Mesothelial cell of epicardium (in vitro differentiated cells): ENCODE measurements at regions not wholly inside any gene's neighbourhood (a gene's known extent, or its start where the extent isn't known, plus 50 kb on each side); places are given as distances from the start of the nearest gene placed in this dataset.

Experiments used
- DNase-seq, 2 experiments: peaks; one replicate each; pipeline ENCODE4 v3.0.0; 2021; ENCODE audit warnings: low spot score in 2 of 2; ENCODE audit not compliant: unreplicated experiment in 2 of 2
- H3K27ac Mint-ChIP-seq: 2 replicates; pipeline ENCODE4 v1.8.0; 2021; ENCODE audit warnings: mixed read lengths
- H3K27me3 Mint-ChIP-seq: 2 replicates; pipeline ENCODE4 v1.8.0; 2021; ENCODE audit warnings: low read depth, mixed read lengths
- H3K36me3 Mint-ChIP-seq: 2 replicates; pipeline ENCODE4 v1.8.0; 2021; ENCODE audit warnings: mixed read lengths
- H3K4me1 Mint-ChIP-seq: 2 replicates; pipeline ENCODE4 v1.8.0; 2021; ENCODE audit warnings: mixed read lengths
- H3K4me3 Mint-ChIP-seq: 2 replicates; pipeline ENCODE4 v1.8.0; 2021; ENCODE audit warnings: mild to moderate bottlenecking, moderate library complexity, mixed read lengths
- H3K9me3 Mint-ChIP-seq: 2 replicates; pipeline ENCODE4 v1.8.0; 2021; ENCODE audit warnings: mixed read lengths
- TF ChIP-seq, protein P1 (sequence below): fragments of 200-600 bp; sonication (generic); IDR thresholded peaks from one replicate; pipeline ENCODE4 v1.5.0; 2021; ENCODE audit warnings: antibody characterized with exemption; ENCODE audit not compliant: unreplicated experiment

DNA sequence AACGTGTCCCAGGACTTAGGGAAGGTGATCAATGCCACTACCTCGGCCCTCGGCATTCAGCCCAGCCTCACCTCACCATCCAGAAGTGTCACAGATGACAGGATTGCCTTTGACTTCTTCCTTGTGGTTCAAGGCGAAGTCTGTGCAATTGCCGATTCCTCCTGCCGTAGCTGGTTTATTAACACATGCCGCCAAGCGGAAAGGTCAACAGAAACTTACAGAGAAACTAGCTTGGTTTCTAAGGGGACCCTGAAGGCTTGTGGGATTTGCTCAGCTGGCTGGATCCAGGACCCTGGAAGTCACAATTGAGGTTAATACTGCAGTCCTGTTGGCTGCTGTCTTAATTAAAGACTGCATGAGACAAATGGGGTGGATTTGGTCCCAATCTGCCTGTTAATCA is 65.6 kb downstream of the SHANK2 start:
- no peak for DNase-seq
- TF ChIP-seq, protein P1, sequence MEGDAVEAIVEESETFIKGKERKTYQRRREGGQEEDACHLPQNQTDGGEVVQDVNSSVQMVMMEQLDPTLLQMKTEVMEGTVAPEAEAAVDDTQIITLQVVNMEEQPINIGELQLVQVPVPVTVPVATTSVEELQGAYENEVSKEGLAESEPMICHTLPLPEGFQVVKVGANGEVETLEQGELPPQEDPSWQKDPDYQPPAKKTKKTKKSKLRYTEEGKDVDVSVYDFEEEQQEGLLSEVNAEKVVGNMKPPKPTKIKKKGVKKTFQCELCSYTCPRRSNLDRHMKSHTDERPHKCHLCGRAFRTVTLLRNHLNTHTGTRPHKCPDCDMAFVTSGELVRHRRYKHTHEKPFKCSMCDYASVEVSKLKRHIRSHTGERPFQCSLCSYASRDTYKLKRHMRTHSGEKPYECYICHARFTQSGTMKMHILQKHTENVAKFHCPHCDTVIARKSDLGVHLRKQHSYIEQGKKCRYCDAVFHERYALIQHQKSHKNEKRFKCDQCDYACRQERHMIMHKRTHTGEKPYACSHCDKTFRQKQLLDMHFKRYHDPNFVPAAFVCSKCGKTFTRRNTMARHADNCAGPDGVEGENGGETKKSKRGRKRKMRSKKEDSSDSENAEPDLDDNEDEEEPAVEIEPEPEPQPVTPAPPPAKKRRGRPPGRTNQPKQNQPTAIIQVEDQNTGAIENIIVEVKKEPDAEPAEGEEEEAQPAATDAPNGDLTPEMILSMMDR = no peak
- H3K4me3 Mint-ChIP-seq = no peak overlapping the region
- H3K9me3 Mint-ChIP-seq = no peaks in the 10 kb centered on the region
- H3K27ac Mint-ChIP-seq = no peak overlapping the region
- no peaks in the 10 kb centered on the region for H3K36me3 Mint-ChIP-seq
- no peaks in the 10 kb centered on the region for H3K27me3 Mint-ChIP-seq
- no peaks in the 10 kb centered on the region for H3K4me1 Mint-ChIP-seq

DNA sequence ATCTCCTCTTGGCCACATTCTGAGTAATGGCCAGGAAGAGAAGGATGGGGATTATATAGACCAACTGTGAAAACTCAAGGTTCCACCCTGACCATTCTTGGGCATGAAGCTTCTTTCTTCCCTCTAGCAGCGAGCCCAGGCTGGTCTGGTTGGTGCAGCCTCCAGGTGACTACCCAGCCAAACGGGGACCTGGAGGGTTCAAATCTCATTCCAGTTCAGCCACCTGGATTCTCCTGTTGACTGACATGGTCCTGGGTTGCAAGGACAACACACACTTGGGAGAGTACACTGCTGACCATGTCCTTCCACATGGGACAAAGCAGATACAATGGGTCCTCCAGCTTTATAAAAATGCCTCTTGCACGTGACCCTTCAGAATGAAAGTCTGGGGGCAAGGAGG is 67.0 kb downstream of the SHANK2 start:
- peaks cover 2% of the 10 kb centered on the region for H3K27me3 Mint-ChIP-seq
- H3K36me3 Mint-ChIP-seq = no peaks in the 10 kb centered on the region
- DNase-seq = no peak
- H3K9me3 Mint-ChIP-seq = no peaks in the 10 kb centered on the region
- H3K27ac Mint-ChIP-seq = no peak overlapping the region
- TF ChIP-seq, protein P1 = no peak
- H3K4me1 Mint-ChIP-seq = no peaks in the 10 kb centered on the region
- H3K4me3 Mint-ChIP-seq = no peak overlapping the region

DNA sequence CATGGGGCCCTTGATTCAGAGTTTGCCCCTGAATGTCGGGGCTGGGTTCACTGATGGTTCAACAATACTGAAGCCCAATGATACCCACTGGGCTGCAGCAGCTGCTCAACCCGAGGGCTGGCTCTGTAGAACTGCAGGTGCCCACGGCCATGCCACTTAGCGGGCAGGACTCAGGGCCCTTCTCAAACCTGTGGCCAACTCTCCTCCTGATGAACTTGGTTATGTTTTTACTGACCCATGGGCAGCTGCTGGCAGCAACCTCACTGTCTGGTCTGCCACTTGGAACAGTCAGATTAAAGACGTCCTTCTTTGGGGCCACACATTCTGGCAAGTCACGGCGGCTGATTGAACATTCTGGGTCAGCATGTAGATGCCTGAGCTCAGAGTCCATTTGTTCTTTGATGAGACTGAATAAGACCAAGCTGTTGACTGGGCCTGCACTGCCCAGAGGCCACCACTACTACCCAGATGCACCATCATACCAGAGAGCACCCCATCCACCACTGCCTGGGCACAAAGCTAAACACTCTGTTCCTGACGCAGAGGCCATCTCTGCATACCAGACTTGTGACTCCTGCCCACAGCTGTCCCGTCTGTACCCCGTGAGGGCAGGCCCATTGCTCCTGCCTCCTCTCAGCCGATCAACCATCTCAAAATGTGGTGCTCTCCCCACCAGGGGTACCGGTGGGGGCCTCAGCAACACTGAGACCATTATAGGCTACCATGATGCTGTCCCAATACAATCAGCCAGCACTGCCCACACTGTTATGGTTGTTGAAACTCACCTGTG is 67.8 kb downstream of the SHANK2 start:
- Mint-ChIP-seq H3K4me1 (no peaks in the 10 kb centered on the region), H3K9me3 (no peaks in the 10 kb centered on the region), H3K27me3 (peaks cover 2% of the 10 kb centered on the region), H3K4me3 (no peak overlapping the region), H3K36me3 (no peaks in the 10 kb centered on the region), H3K27ac (no peak overlapping the region)
- TF ChIP-seq, protein P1 = no peak
- no peak for DNase-seq

DNA sequence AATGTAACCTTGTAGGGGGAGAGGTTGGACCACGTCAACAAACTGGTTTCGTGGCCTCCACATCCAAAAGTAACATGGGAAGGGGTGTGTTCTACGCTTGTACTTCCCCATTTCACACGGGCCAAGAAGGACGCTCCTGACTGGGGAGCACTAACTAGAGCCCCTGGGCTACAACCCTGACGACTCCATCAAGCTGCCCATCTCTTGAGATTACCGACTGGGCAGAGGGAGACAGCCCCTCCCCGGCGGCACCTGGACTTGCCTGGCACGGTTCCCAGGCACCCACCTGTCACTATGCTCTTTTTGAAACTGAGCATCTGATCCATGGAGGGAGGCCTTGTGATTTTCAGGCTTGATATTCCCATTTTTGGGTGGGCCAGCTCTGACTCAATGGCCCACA is 68.5 kb downstream of the SHANK2 start:
- Mint-ChIP-seq H3K27me3 (peaks cover 8% of the 10 kb centered on the region), H3K36me3 (no peaks in the 10 kb centered on the region), H3K9me3 (no peaks in the 10 kb centered on the region), H3K4me1 (no peaks in the 10 kb centered on the region), H3K27ac (no peak overlapping the region), H3K4me3 (no peak overlapping the region)
- no peak for DNase-seq
- TF ChIP-seq, protein P1 = no peak

DNA sequence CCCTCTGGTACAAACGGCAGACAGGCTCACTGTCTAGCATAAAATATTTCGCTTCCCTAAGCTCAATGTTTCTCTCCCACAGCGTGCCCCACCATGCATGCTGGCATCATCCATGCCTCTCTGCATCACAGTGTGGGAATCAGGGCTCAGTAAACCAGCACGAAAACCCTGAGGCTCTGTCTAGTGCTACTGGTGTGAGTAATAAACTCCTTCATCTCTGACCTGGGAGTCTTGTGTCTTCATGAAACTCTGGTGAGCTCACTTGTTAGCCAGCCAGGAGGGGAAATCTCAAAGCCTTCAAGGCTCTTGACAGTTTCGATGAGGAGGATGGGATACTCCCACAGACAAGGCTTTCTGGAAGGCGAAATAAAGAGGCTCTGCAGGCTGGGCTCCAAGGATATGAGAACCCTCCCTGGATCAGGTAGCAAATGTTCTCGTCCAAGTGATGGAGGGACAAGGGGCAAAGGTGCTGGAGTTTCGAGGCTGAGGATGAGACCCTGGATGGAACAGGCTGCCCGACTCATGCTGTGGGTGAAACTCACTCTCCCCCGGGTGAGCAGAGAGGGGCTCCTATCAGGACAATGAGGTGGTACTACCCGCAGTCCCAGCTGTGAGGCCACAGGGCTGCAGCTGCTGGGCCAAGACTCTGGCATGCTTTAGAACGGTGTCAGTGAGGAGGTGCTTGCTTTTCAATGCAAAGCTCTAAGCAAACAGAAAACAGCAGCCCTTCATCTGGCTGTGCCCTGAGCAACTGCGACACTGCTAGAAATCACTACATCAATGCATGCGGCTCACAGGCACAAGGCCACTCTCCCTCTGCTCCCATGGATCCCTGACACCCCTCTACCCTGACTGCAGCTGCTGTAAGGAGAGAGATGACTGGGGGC is 69.3 kb downstream of the SHANK2 start:
- Mint-ChIP-seq H3K4me3 (no peak overlapping the region), H3K36me3 (no peaks in the 10 kb centered on the region), H3K27ac (no peak overlapping the region), H3K4me1 (no peaks in the 10 kb centered on the region), H3K27me3 (peaks cover 8% of the 10 kb centered on the region), H3K9me3 (peaks cover 3% of the 10 kb centered on the region)
- no peak for DNase-seq
- TF ChIP-seq, protein P1 = no peak
